SK-N-SH treated with all-trans-retinoic acid at 6 μM for 48 hours (cell line): ENCODE measurements at regions not wholly inside any gene's neighbourhood (a gene's known extent, or its start where the extent isn't known, plus 50 kb on each side); places are given as distances from the start of the nearest gene placed in this dataset.

Experiments used
- ARNTL ChIP-seq: fragments of 450-650 bp; formaldehyde crosslinking; IDR thresholded peaks from 2 replicates; pipeline ENCODE4 v1.5.0; 2020; ENCODE audit warnings: low read depth, mild to moderate bottlenecking, moderate library complexity, borderline replicate concordance
- BACH2 ChIP-seq: fragments of 250-450 bp; sonication (Bioruptor Pico); IDR thresholded peaks from 2 replicates; pipeline ENCODE4 v1.9.0; 2021; ENCODE audit warnings: mild to moderate bottlenecking, borderline replicate concordance
- ESRRG ChIP-seq: fragments of 250-450 bp; sonication (Bioruptor Pico); IDR thresholded peaks from 2 replicates; pipeline ENCODE4 v1.6.1; 2021; ENCODE audit warnings: mild to moderate bottlenecking
- ISL1 ChIP-seq: fragments of 250-450 bp; sonication (Bioruptor Pico); IDR thresholded peaks from 2 replicates; pipeline ENCODE4 v2.1.2; 2022; ENCODE audit warnings: mild to moderate bottlenecking, moderate library complexity
- PATZ1 ChIP-seq: fragments of 250-450 bp; sonication (Bioruptor Pico); IDR thresholded peaks from 2 replicates; pipeline ENCODE4 v1.8.0; 2020; ENCODE audit warnings: mild to moderate bottlenecking, moderate library complexity, borderline replicate concordance
- RARB ChIP-seq: fragments of 250-450 bp; sonication (Bioruptor Pico); IDR thresholded peaks from 2 replicates; pipeline ENCODE4 v1.8.0; 2021; ENCODE audit warnings: mild to moderate bottlenecking, moderate library complexity
- ZC3H10 ChIP-seq: fragments of 250-450 bp; sonication (Bioruptor Pico); IDR thresholded peaks from 2 replicates; pipeline ENCODE4 v1.5.1; 2021; ENCODE audit warnings: mild to moderate bottlenecking, moderate library complexity
- ZFP3 ChIP-seq: fragments of 250-450 bp; sonication (Bioruptor Pico); IDR thresholded peaks from 2 replicates; pipeline ENCODE4 v1.5.0; 2020; ENCODE audit warnings: mild to moderate bottlenecking, moderate library complexity
- ZFP30 ChIP-seq: fragments of 450-650 bp; formaldehyde crosslinking; IDR thresholded peaks from 2 replicates; pipeline ENCODE4 v1.5.0; 2022; ENCODE audit warnings: mild to moderate bottlenecking, moderate library complexity
- TF ChIP-seq, protein P1 (sequence below): fragments of 250-450 bp; sonication (Bioruptor Pico); IDR thresholded peaks from 2 replicates; pipeline ENCODE4 v1.5.1; 2020; ENCODE audit warnings: low read depth, mild to moderate bottlenecking, moderate library complexity
- TF ChIP-seq, protein P2 (sequence below): fragments of 250-450 bp; sonication (Bioruptor Pico); IDR thresholded peaks from 2 replicates; pipeline ENCODE4 v1.5.1; 2021; ENCODE audit warnings: mild to moderate bottlenecking, moderate library complexity

DNA sequence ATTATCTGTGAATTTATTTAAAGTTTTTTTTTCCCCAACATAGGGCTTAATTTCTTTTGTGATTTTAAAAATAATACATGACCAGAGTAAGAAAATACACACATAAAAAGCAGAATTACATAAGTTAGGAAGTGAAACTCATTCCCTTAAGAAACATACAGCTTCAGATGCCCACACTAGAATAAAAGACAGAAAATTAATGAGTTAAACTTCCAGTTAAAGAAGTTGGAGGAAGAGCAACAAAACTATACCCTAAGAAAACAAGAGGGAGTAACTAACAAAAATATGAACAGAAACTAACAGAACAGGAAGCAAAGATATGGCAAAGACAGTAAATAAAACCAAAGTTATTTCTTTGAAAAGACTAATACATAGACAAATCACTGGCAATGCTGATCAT, 107.6 kb upstream of the CEP85L start:
- TF ChIP-seq PATZ1 (no peak), ZFP30 (CRISPR knock-in tag) (no peak), ESRRG (CRISPR knock-in tag) (no peak), ZFP3 (CRISPR knock-in tag) (no peak), ZC3H10 (no peak), BACH2 (CRISPR knock-in tag) (no peak), ISL1 (CRISPR knock-in tag) (no peak), RARB (CRISPR knock-in tag) (no peak), ARNTL (CRISPR knock-in tag) (no peak)
- TF ChIP-seq, protein P1, sequence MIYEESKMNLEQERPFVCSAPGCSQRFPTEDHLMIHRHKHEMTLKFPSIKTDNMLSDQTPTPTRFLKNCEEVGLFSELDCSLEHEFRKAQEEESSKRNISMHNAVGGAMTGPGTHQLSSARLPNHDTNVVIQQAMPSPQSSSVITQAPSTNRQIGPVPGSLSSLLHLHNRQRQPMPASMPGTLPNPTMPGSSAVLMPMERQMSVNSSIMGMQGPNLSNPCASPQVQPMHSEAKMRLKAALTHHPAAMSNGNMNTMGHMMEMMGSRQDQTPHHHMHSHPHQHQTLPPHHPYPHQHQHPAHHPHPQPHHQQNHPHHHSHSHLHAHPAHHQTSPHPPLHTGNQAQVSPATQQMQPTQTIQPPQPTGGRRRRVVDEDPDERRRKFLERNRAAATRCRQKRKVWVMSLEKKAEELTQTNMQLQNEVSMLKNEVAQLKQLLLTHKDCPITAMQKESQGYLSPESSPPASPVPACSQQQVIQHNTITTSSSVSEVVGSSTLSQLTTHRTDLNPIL (CRISPR knock-in tag) = no peak
- TF ChIP-seq, protein P2, sequence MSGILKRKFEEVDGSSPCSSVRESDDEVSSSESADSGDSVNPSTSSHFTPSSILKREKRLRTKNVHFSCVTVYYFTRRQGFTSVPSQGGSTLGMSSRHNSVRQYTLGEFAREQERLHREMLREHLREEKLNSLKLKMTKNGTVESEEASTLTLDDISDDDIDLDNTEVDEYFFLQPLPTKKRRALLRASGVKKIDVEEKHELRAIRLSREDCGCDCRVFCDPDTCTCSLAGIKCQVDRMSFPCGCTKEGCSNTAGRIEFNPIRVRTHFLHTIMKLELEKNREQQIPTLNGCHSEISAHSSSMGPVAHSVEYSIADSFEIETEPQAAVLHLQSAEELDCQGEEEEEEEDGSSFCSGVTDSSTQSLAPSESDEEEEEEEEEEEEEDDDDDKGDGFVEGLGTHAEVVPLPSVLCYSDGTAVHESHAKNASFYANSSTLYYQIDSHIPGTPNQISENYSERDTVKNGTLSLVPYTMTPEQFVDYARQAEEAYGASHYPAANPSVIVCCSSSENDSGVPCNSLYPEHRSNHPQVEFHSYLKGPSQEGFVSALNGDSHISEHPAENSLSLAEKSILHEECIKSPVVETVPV (CRISPR knock-in tag) = no peak
